GM20000 (cell line): ENCODE measurements at regions not wholly inside any gene's neighbourhood (a gene's known extent, or its start where the extent isn't known, plus 50 kb on each side); places are given as distances from the start of the nearest gene placed in this dataset.
"Not testable (repeated sequence)": the region's sequence is repeated elsewhere in the genome, so short reads cannot be mapped to it uniquely, and the experiment has no call there.

Experiments
- DNase-seq: peaks from one replicate; pipeline ENCODE4 v3.0.0; 2012; ENCODE audit warnings: low spot score
- TF ChIP-seq, protein P1 (sequence below): IDR thresholded peaks from 2 replicates; pipeline ENCODE4 v1.5.1; 2012; ENCODE audit warnings: mild to moderate bottlenecking, control low read depth; ENCODE audit errors: extremely low read depth, missing control alignments

DNA sequence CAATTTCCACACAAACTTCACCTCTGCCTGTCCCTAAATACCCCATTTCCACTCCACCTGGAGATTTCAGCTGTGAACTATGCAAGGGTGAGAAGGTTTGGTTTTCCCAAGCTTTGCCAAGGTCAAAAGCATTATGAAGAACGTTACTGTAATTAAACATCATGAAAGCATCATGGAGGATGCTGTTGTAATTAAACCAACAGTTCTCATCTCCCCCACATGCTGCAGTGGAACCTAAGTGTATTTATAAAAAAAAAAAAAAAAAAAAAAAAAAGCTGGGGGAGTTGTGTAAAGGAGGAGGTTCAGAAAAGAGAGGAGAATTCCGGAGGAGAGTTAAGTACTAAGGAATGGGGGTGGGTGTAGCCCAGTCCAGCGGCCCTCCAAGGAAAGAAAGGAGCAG lies 474.9 kb upstream of the JARID2 start:
- TF ChIP-seq, protein P1, sequence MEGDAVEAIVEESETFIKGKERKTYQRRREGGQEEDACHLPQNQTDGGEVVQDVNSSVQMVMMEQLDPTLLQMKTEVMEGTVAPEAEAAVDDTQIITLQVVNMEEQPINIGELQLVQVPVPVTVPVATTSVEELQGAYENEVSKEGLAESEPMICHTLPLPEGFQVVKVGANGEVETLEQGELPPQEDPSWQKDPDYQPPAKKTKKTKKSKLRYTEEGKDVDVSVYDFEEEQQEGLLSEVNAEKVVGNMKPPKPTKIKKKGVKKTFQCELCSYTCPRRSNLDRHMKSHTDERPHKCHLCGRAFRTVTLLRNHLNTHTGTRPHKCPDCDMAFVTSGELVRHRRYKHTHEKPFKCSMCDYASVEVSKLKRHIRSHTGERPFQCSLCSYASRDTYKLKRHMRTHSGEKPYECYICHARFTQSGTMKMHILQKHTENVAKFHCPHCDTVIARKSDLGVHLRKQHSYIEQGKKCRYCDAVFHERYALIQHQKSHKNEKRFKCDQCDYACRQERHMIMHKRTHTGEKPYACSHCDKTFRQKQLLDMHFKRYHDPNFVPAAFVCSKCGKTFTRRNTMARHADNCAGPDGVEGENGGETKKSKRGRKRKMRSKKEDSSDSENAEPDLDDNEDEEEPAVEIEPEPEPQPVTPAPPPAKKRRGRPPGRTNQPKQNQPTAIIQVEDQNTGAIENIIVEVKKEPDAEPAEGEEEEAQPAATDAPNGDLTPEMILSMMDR, result no peak
- DNase-seq, result no peak

GRCh38 chr6:14772188-14772587 lies 473.7 kb upstream of the JARID2 start:
- TF ChIP-seq, protein P1, result no peak
- no peak for DNase-seq

DNA sequence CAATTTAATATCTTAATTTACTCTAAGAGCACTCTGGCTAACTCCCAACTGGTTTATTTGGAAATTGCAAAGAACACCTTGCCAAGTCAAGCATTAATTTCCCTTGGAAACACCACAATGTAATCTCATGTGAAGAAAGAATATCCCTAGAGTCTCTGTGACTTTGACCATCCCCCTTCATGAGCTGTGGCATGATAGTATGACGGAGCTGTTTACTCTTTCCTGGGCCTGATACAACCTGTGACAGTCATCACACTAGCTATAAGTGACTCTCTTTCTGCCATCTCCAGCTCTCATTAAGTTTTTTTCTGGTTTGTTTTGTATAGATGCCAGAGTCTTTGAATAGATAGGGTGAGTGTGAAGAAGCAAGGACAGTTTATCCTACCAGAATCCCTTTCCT lies 470.3 kb upstream of the JARID2 start:
- DNase-seq, result no peak
- TF ChIP-seq, protein P1, result no peak

DNA sequence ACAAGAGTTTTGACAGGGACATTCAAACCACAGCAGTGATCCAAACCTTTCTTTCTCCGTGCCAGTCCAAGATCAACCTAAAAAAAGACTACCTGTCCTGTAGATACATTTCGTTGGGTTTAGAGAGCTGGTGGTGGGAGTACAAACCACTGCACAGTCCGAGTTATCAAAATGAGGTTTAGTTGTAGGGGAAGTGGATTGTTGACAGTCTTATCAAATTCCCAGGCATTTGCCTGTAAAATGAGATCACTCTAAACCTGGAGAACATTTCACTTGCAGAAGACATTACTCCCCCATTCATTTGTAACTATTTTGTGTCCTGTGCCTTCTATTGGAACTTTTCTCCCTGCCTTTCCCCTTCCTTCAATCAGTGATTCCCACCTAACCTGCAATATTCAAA lies 469.6 kb upstream of the JARID2 start:
- no peak for DNase-seq

DNA sequence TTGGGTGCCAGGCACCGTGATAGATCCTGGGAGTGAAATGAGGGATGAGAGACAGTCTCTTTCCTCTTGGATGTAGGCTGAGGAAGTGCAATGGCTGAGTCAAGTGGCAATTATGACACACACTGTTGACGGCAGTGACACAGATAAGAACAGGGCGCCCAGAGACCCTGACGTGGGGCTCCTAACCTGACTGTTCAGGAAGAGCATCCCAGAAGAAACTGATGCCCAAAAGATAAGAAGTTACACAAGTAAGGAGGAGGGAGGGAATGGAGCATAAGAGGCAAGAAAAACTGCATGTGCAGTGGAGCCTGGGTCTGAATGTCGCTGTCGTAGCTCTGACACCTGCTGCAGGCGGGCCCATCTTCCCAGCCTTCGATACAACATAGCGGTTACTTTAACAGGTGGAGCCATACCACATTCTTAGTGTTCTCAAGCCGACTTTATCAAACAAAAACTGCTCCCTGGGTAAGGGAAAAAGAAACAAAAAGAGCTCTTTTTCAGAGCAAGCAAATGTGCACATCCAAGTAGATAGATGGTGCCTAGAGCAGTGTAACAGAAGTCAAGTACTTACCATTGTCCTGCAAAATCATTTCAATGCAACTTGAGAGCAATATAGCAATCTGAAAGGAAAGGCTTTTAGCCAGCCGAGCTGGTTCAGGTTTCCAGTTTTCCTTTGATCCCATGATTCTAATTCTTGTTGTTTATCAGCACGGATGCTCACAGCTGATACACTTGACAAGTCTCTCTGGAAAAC lies 463.9 kb upstream of the JARID2 start:
- DNase-seq, result no peak

More for the DNA sequence above, 469.6 kb upstream of the JARID2 start:
- TF ChIP-seq, protein P1, result no peak

DNA sequence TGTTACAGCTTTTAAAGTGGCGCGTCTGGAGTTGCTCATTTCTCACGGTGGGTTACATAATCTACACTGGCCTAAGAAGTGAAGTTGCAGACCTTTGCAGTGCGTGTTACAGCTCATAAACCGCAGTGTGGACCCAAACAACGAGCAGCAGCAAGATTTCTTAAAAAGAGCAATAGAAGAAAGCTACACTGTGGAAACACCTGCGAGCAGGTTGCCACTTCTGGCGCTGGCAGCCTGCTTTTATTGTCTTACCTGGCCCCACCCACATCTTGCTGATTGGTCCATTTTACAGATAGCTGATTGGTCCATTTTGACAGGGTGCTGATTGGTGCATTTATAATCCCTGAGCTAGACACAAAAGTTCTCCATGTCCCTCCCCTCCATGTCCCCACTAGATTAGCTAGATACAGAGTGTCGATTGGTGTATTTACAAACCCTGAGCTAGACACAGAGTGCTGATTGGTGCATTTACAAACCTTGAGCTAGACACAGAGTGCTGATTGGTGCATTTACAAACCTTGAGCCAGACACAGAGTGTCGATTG lies 462.9 kb upstream of the JARID2 start:
- not testable (repeated sequence) for DNase-seq

More for the DNA sequence above, 463.9 kb upstream of the JARID2 start:
- TF ChIP-seq, protein P1, result no peak

GRCh38 chr6:14783594-14783993 lies 462.3 kb upstream of the JARID2 start:
- no peak for DNase-seq

More at GRCh38 chr6:14783594-14783993, 462.3 kb upstream of the JARID2 start:
- TF ChIP-seq, protein P1, result no peak
